ENCODE measurements at regions not wholly inside any gene's neighbourhood (a gene's known extent, or its start where the extent isn't known, plus 50 kb on each side); places are given as distances from the start of the nearest gene placed in this dataset.

DNA sequence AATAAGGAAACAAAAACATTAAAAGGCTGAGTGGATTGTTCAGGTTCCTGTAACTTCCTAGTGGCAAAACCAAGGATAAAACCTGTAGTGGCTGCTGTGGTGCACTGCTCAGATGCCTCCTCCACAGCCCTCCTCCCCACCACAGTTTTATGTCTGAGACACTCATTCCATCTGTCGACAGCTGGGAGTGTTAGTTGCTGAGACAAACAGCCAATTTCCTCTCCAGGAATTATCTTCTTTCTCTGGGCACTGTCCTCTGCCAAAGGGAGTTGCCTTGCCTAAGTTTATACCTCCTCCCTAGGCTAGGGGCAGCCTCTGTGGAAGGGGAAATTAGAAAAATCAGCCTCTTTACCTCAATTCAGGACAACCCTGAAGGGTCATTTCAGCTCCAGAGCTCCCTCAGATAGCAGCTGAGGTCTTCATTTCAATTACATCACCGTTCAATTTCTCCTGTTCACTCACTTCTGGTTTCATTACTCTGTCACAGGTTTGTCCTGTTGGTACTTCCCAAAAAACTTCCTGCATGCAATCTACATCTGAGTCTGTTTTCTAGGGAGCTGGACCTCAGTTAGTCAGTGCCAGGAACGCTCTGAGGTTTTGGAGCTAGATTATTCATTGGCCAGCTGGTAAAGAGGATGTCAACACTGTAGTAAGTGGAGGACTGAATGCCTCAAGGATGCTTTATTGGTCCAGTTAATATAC lies 74.9 kb upstream of the ATP2B1 start:
- intact Hi-C loops (cut with micrococcal nuclease; ENCODE audit: unreplicated experiment), result no loop called here
- Histone ChIP-seq H3K9me3 (replicated peaks; ENCODE audit: control insufficient read depth, insufficient read depth, low read length) (peaks cover 10% of the 10 kb centered on the region; the same call in 2 of the 3 replicates), H3K27ac (ENCODE audit: control insufficient read depth, insufficient read depth) (no peak overlapping the region), H3K4me2 (ENCODE audit: control insufficient read depth, insufficient read depth) (no peak overlapping the region; the same call in 1 of the 2 replicates), H3K4me3 (no peak overlapping the region), H3K9ac (ENCODE audit: control insufficient read depth, insufficient read depth, low read length) (no peak overlapping the region), H3K27me3 (replicated peaks in 1 of 2; ENCODE audit: control insufficient read depth in 2 of 2, insufficient read depth in 2 of 2, low read length in 1 of 2) (no peaks in the 10 kb centered on the region), H2AFZ (ENCODE audit: control insufficient read depth, low read depth, low read length) (peak overlapping the region; percentile 57), H4K20me1 (ENCODE audit: control insufficient read depth, insufficient read depth) (no peaks in the 10 kb centered on the region), H3K36me3 (ENCODE audit: control insufficient read depth in 2 of 2, insufficient read depth in 2 of 2, low read length in 1 of 2) (no peaks in the 10 kb centered on the region), H3K4me1 (ENCODE audit: control insufficient read depth, insufficient read depth, low read length) (peaks cover 4% of the 10 kb centered on the region), H3K79me2 (ENCODE audit: control insufficient read depth, insufficient read depth, low read length) (no peaks in the 10 kb centered on the region)
- in situ Hi-C loops (cut with MboI), result no loop called here
- SMC1A ChIA-PET (ENCODE audit: uncharacterized antibody, unreplicated experiment), result interaction anchor here (0.8 to 4.4 kb wide), 9 partner anchors 9 to 319 kb away, joined by 3 to 32 read pairs (median 3); no protein-coding TSS in a partner anchor
- no peak for DNase-seq (ENCODE audit: low read depth, low spot score)
- peak; percentile 66 for ATAC-seq
- BruUV-seq (replicated peaks), result no TSS peak
- no peak for FAIRE-seq
- RAD21 ChIA-PET (ENCODE audit: unreplicated experiment), result interaction anchor here (2.1 kb wide), 1 partner anchor 14 kb away, joined by 5 read pairs; no protein-coding TSS in a partner anchor
- CTCF ChIA-PET, result interaction anchor here (0.7 to 2.2 kb wide), 5 partner anchors 14 to 225 kb away, joined by 3 to 5 read pairs (median 4); no protein-coding TSS in a partner anchor
- POLR2A ChIA-PET, result interaction anchor here (1.3 kb wide), 1 partner anchor 44 kb away, joined by 4 read pairs; no protein-coding TSS in a partner anchor
- WGBS (ENCODE audit: insufficient coverage, insufficient replicate concordance, low lambda C conversion rate, missing lambda C conversion rate), result 28% methylated on average over 3 of the region's 3 CpGs
- TF ChIP-seq KAT2A (conservative IDR thresholded peaks at IDR 0.05; ENCODE audit: control insufficient read depth, low read depth, low read length), result no peak
- TF ChIP-seq, protein P1, sequence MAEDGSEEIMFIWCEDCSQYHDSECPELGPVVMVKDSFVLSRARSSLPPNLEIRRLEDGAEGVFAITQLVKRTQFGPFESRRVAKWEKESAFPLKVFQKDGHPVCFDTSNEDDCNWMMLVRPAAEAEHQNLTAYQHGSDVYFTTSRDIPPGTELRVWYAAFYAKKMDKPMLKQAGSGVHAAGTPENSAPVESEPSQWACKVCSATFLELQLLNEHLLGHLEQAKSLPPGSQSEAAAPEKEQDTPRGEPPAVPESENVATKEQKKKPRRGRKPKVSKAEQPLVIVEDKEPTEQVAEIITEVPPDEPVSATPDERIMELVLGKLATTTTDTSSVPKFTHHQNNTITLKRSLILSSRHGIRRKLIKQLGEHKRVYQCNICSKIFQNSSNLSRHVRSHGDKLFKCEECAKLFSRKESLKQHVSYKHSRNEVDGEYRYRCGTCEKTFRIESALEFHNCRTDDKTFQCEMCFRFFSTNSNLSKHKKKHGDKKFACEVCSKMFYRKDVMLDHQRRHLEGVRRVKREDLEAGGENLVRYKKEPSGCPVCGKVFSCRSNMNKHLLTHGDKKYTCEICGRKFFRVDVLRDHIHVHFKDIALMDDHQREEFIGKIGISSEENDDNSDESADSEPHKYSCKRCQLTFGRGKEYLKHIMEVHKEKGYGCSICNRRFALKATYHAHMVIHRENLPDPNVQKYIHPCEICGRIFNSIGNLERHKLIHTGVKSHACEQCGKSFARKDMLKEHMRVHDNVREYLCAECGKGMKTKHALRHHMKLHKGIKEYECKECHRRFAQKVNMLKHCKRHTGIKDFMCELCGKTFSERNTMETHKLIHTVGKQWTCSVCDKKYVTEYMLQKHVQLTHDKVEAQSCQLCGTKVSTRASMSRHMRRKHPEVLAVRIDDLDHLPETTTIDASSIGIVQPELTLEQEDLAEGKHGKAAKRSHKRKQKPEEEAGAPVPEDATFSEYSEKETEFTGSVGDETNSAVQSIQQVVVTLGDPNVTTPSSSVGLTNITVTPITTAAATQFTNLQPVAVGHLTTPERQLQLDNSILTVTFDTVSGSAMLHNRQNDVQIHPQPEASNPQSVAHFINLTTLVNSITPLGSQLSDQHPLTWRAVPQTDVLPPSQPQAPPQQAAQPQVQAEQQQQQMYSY (CRISPR knock-in tag; IDR thresholded peaks at IDR 0.05), result no peak
- TF ChIP-seq, protein P2, sequence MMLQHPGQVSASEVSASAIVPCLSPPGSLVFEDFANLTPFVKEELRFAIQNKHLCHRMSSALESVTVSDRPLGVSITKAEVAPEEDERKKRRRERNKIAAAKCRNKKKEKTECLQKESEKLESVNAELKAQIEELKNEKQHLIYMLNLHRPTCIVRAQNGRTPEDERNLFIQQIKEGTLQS (IDR thresholded peaks at IDR 0.05; ENCODE audit: borderline replicate concordance, extremely low read depth, low read depth, low read length), result no peak
- no peak for TF ChIP-seq POLR2AphosphoS5 (IDR thresholded peaks at IDR 0.05; ENCODE audit: low read length)
- TF ChIP-seq, protein P3, sequence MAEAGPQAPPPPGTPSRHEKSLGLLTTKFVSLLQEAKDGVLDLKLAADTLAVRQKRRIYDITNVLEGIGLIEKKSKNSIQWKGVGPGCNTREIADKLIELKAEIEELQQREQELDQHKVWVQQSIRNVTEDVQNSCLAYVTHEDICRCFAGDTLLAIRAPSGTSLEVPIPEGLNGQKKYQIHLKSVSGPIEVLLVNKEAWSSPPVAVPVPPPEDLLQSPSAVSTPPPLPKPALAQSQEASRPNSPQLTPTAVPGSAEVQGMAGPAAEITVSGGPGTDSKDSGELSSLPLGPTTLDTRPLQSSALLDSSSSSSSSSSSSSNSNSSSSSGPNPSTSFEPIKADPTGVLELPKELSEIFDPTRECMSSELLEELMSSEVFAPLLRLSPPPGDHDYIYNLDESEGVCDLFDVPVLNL (IDR thresholded peaks at IDR 0.05; ENCODE audit: low read depth, low read length), result no peak
- peak; percentile 20; the same call in 1 of the 2 replicates for TF ChIP-seq RUNX3 (IDR thresholded peaks at IDR 0.05; ENCODE audit: low read length)
- TF ChIP-seq TCF12 (IDR thresholded peaks at IDR 0.05; ENCODE audit: low read depth, low read length), result no peak
- TF ChIP-seq EED (IDR thresholded peaks at IDR 0.05; ENCODE audit: low read depth), result peak; percentile 55; the same call in 1 of the 2 replicates
- no peak for TF ChIP-seq MTA2 (IDR thresholded peaks at IDR 0.05; ENCODE audit: low read depth)
- TF ChIP-seq ZNF274 (IDR thresholded peaks at IDR 0.05; ENCODE audit: insufficient read depth, insufficient read length), result no peak
- TF ChIP-seq TAF1 (IDR thresholded peaks at IDR 0.05; ENCODE audit: borderline replicate concordance, low read depth, low read length), result no peak
- TF ChIP-seq JUNB (IDR thresholded peaks at IDR 0.05), result peak; percentile 43
- no peak for TF ChIP-seq SREBF1 (IDR thresholded peaks at IDR 0.05; ENCODE audit: low read length)
- TF ChIP-seq, protein P4, sequence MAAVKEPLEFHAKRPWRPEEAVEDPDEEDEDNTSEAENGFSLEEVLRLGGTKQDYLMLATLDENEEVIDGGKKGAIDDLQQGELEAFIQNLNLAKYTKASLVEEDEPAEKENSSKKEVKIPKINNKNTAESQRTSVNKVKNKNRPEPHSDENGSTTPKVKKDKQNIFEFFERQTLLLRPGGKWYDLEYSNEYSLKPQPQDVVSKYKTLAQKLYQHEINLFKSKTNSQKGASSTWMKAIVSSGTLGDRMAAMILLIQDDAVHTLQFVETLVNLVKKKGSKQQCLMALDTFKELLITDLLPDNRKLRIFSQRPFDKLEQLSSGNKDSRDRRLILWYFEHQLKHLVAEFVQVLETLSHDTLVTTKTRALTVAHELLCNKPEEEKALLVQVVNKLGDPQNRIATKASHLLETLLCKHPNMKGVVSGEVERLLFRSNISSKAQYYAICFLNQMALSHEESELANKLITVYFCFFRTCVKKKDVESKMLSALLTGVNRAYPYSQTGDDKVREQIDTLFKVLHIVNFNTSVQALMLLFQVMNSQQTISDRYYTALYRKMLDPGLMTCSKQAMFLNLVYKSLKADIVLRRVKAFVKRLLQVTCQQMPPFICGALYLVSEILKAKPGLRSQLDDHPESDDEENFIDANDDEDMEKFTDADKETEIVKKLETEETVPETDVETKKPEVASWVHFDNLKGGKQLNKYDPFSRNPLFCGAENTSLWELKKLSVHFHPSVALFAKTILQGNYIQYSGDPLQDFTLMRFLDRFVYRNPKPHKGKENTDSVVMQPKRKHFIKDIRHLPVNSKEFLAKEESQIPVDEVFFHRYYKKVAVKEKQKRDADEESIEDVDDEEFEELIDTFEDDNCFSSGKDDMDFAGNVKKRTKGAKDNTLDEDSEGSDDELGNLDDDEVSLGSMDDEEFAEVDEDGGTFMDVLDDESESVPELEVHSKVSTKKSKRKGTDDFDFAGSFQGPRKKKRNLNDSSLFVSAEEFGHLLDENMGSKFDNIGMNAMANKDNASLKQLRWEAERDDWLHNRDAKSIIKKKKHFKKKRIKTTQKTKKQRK (IDR thresholded peaks at IDR 0.05; ENCODE audit: low read depth, low read length), result no peak

Measured in GM12878 (cell line).